ENCODE measurements at regions not wholly inside any gene's neighbourhood (a gene's known extent, or its start where the extent isn't known, plus 50 kb on each side); places are given as distances from the start of the nearest gene placed in this dataset.

GRCh38 chr4:134470544-134470943 is 269.0 kb upstream of the PABPC4L start:
- no peak for TF ChIP-seq TAF1 (IDR thresholded peaks at IDR 0.05; ENCODE audit: low read depth)
- TF ChIP-seq NFIC (IDR thresholded peaks at IDR 0.05): no peak
- no peak for TF ChIP-seq TEAD4 (IDR thresholded peaks at IDR 0.05)
- no peak for TF ChIP-seq CREB1 (IDR thresholded peaks at IDR 0.05; ENCODE audit: low read depth)
- TF ChIP-seq MAX (IDR thresholded peaks at IDR 0.05): no peak
- no peak for TF ChIP-seq EGR1 (IDR thresholded peaks at IDR 0.05)
